WTC11 (cell line): ENCODE measurements at regions not wholly inside any gene's neighbourhood (a gene's known extent, or its start where the extent isn't known, plus 50 kb on each side); places are given as distances from the start of the nearest gene placed in this dataset.

Experiments
- ATAC-seq: fragments of 200-7000 bp; cut with Tn5 transposase; 2 replicates; pipeline ENCODE4 v1.10.0; 2021; ENCODE audit warnings: mild to moderate bottlenecking, moderate library complexity
- CTCF ChIA-PET: fragments of 300-600 bp; sonication (Branson Sonifier 250); formaldehyde crosslinking; loops from one replicate; lab custom pipeline; 2021; ENCODE audit warnings: antibody characterized with exemption; lab: Charles Lee
- POLR2A ChIA-PET: fragments of 350-600 bp; sonication (Branson Sonifier 250); formaldehyde crosslinking; loops from one replicate; lab custom pipeline; 2021; ENCODE audit warnings: antibody characterized with exemption; lab: Charles Lee
- DNase-seq: peaks from one replicate; pipeline ENCODE4 v3.0.0; 2021; ENCODE audit warnings: low spot score
- H3K27ac Mint-ChIP-seq: 2 replicates; pipeline ENCODE4 v1.8.0; 2021; ENCODE audit warnings: mixed read lengths
- H3K27me3 Mint-ChIP-seq: 2 replicates; pipeline ENCODE4 v1.8.0; 2021; ENCODE audit warnings: low read depth, mild to moderate bottlenecking, moderate library complexity, mixed read lengths
- H3K36me3 Mint-ChIP-seq: 2 replicates; pipeline ENCODE4 v1.8.0; 2021; ENCODE audit warnings: mixed read lengths
- H3K4me1 Mint-ChIP-seq: 2 replicates; pipeline ENCODE4 v1.8.0; 2022; ENCODE audit warnings: mixed read lengths
- H3K4me3 Mint-ChIP-seq: 2 replicates; pipeline ENCODE4 v1.8.0; 2021; ENCODE audit warnings: mild to moderate bottlenecking, moderate library complexity, mixed read lengths
- H3K9me3 Mint-ChIP-seq: 2 replicates; pipeline ENCODE4 v1.8.0; 2021; ENCODE audit warnings: mixed read lengths
- CBFB ChIP-seq: sonication (generic); formaldehyde crosslinking; IDR thresholded peaks from 2 replicates; pipeline ENCODE4 v1.8.1; 2022; ENCODE audit warnings: mild to moderate bottlenecking, low read depth, missing genetic modification reagents
- CREB1 ChIP-seq: sonication (generic); formaldehyde crosslinking; IDR thresholded peaks from 2 replicates; pipeline ENCODE4 v1.8.0; 2023; ENCODE audit warnings: mild to moderate bottlenecking, missing genetic modification reagents
- ELF4 ChIP-seq: sonication (generic); formaldehyde crosslinking; IDR thresholded peaks from 2 replicates; pipeline ENCODE4 v1.8.1; 2022; ENCODE audit warnings: low read depth, mild to moderate bottlenecking, moderate library complexity, missing genetic modification reagents
- FOXK1 ChIP-seq: sonication (generic); formaldehyde crosslinking; IDR thresholded peaks from 2 replicates; pipeline ENCODE4 v1.8.0; 2022; ENCODE audit warnings: mild to moderate bottlenecking, moderate library complexity, missing genetic modification reagents
- GRHL2 ChIP-seq: fragments of 250-450 bp; sonication (Bioruptor Pico); IDR thresholded peaks from 2 replicates; pipeline ENCODE4 v1.8.0; 2022; ENCODE audit warnings: mild to moderate bottlenecking, moderate library complexity; ENCODE audit not compliant: insufficient replicate concordance, severe bottlenecking
- IRF2 ChIP-seq: sonication (generic); formaldehyde crosslinking; IDR thresholded peaks from 2 replicates; pipeline ENCODE4 v1.8.0; 2022; ENCODE audit warnings: low read depth, missing genetic modification reagents, borderline replicate concordance
- MXD4 ChIP-seq: fragments of 250-450 bp; sonication (Bioruptor Pico); IDR thresholded peaks from 2 replicates; pipeline ENCODE4 v1.8.0; 2021; ENCODE audit warnings: mild to moderate bottlenecking, moderate library complexity, borderline replicate concordance
- NR2C2 ChIP-seq: sonication (generic); formaldehyde crosslinking; IDR thresholded peaks from 2 replicates; pipeline ENCODE4 v1.8.0; 2022; ENCODE audit warnings: mild to moderate bottlenecking, missing genetic modification reagents
- NR3C1 ChIP-seq: sonication (generic); formaldehyde crosslinking; conservative IDR thresholded peaks from 2 replicates; pipeline ENCODE4 v1.8.1; 2023; ENCODE audit warnings: low read depth, mild to moderate bottlenecking, missing genetic modification reagents
- RORB ChIP-seq: fragments of 250-450 bp; sonication (Bioruptor Pico); IDR thresholded peaks from 2 replicates; pipeline ENCODE4 v1.9.0; 2021; ENCODE audit warnings: mild to moderate bottlenecking
- TEAD1 ChIP-seq: sonication (generic); formaldehyde crosslinking; IDR thresholded peaks from 2 replicates; pipeline ENCODE4 v1.8.0; 2022; ENCODE audit warnings: mild to moderate bottlenecking, missing genetic modification reagents
- ZNF263 ChIP-seq: sonication (generic); formaldehyde crosslinking; IDR thresholded peaks from 2 replicates; pipeline ENCODE4 v1.8.1; 2022; ENCODE audit warnings: low read depth, mild to moderate bottlenecking, moderate library complexity, missing genetic modification reagents
- ZNF317 ChIP-seq: sonication (generic); formaldehyde crosslinking; IDR thresholded peaks from 2 replicates; pipeline ENCODE4 v1.8.1; 2023; ENCODE audit warnings: low read depth, mild to moderate bottlenecking, moderate library complexity, missing genetic modification reagents, borderline replicate concordance
- TF ChIP-seq, protein P1 (sequence below): fragments of 250-450 bp; sonication (Bioruptor Pico); IDR thresholded peaks from 2 replicates; pipeline ENCODE4 v2.1.2; 2022; ENCODE audit warnings: mild to moderate bottlenecking, moderate library complexity
- TF ChIP-seq, protein P2 (sequence below): sonication (generic); formaldehyde crosslinking; IDR thresholded peaks from 2 replicates; pipeline ENCODE4 v1.8.0; 2022; ENCODE audit warnings: mild to moderate bottlenecking, missing genetic modification reagents
- TF ChIP-seq, protein P3 (sequence below): fragments of 250-450 bp; sonication (Bioruptor Pico); conservative IDR thresholded peaks from 2 replicates; pipeline ENCODE4 v1.9.0; 2021; ENCODE audit warnings: mild to moderate bottlenecking
- TF ChIP-seq, protein P4 (sequence below): sonication (generic); formaldehyde crosslinking; conservative IDR thresholded peaks from 2 replicates; pipeline ENCODE4 v1.8.1; 2023; ENCODE audit warnings: mild to moderate bottlenecking, low read depth, missing genetic modification reagents, moderate library complexity
- TF ChIP-seq, protein P5 (sequence below): sonication (generic); formaldehyde crosslinking; IDR thresholded peaks from 2 replicates; pipeline ENCODE4 v1.8.0; 2022; ENCODE audit warnings: mild to moderate bottlenecking, missing genetic modification reagents
- TF ChIP-seq, protein P6 (sequence below): sonication (generic); formaldehyde crosslinking; IDR thresholded peaks from 2 replicates; pipeline ENCODE4 v1.8.0; 2022; ENCODE audit warnings: missing genetic modification reagents

DNA sequence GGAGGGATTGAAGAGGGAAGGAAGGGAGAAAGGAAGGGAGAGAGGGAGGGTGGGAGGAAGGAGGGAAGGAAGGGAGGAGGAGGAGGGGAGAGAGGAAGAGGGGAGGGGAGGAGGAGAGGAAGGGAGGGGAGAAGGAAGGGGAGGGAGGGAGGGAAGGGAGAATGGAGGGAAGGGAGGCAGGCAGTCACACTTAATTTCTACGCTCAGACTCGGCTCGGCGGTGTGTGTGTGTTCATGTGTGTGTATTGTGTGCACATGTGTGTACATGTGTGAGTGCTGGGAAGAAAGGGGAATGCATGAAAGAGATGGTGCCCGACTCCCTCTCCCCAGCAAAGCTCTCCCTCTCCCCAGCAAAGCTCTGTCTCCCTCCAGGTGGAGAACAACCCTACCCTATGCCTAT is 79.1 kb upstream of the AFDN start:
- ChIA-PET POLR2A (no interaction called here), CTCF (no interaction called here)
- H3K36me3 Mint-ChIP-seq = no peaks in the 10 kb centered on the region
- peaks cover 21% of the 10 kb centered on the region for H3K4me1 Mint-ChIP-seq
- DNase-seq (no peak), ATAC-seq (no peak)
- no peaks in the 10 kb centered on the region for H3K27me3 Mint-ChIP-seq
- peaks cover 7% of the 10 kb centered on the region for H3K9me3 Mint-ChIP-seq
- no peak overlapping the region for H3K4me3 Mint-ChIP-seq
- H3K27ac Mint-ChIP-seq = no peak overlapping the region
- TF ChIP-seq, protein P1, sequence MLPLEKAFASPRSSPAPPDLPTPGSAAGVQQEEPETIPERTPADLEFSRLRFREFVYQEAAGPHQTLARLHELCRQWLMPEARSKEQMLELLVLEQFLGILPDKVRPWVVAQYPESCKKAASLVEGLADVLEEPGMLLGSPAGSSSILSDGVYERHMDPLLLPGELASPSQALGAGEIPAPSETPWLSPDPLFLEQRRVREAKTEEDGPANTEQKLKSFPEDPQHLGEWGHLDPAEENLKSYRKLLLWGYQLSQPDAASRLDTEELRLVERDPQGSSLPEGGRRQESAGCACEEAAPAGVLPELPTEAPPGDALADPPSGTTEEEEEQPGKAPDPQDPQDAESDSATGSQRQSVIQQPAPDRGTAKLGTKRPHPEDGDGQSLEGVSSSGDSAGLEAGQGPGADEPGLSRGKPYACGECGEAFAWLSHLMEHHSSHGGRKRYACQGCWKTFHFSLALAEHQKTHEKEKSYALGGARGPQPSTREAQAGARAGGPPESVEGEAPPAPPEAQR (CRISPR knock-in tag) = no peak
- TF ChIP-seq, protein P2, sequence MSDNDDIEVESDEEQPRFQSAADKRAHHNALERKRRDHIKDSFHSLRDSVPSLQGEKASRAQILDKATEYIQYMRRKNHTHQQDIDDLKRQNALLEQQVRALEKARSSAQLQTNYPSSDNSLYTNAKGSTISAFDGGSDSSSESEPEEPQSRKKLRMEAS = no peak
- TF ChIP-seq NR2C2 (CRISPR knock-in tag) = no peak
- TF ChIP-seq, protein P3, sequence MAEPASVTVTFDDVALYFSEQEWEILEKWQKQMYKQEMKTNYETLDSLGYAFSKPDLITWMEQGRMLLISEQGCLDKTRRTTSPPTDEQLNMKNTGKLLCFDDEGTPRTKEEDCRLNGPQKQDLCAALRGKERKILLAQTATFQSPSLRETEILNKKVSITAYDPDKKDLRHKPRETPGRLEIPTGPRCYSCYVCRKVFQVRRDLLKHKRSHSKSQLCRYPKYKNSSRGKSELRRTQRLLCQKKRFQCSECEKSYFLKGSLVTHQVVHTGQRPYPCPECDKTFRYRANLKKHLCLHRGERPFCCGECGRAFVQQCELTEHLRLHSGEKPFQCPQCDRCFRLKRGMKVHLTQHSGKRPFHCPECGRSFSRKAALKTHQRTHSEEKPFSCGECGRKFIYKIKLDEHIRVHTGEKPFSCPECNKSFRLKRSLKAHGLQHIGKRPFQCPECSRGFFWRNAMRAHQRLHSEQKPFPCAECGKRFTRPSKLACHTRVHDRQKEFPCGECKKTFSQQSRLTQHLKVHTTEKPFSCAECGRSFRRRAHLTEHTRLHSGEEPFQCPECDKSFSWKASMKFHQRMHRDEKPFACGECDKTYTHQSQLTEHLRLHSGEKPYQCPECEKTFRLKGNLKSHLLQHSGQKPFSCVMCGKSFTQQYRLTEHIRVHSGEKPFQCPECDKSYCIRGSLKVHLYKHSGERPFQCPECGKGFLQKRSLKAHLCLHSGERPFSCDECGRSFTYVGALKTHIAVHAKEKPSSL (CRISPR knock-in tag) = no peak
- TF ChIP-seq, protein P4, sequence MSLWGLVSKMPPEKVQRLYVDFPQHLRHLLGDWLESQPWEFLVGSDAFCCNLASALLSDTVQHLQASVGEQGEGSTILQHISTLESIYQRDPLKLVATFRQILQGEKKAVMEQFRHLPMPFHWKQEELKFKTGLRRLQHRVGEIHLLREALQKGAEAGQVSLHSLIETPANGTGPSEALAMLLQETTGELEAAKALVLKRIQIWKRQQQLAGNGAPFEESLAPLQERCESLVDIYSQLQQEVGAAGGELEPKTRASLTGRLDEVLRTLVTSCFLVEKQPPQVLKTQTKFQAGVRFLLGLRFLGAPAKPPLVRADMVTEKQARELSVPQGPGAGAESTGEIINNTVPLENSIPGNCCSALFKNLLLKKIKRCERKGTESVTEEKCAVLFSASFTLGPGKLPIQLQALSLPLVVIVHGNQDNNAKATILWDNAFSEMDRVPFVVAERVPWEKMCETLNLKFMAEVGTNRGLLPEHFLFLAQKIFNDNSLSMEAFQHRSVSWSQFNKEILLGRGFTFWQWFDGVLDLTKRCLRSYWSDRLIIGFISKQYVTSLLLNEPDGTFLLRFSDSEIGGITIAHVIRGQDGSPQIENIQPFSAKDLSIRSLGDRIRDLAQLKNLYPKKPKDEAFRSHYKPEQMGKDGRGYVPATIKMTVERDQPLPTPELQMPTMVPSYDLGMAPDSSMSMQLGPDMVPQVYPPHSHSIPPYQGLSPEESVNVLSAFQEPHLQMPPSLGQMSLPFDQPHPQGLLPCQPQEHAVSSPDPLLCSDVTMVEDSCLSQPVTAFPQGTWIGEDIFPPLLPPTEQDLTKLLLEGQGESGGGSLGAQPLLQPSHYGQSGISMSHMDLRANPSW = no peak
- TF ChIP-seq CREB1 = no peak
- no peak for TF ChIP-seq FOXK1 (CRISPR knock-in tag)
- no peak for TF ChIP-seq ZNF317 (CRISPR knock-in tag)
- TF ChIP-seq TEAD1 (CRISPR knock-in tag) = no peak

DNA sequence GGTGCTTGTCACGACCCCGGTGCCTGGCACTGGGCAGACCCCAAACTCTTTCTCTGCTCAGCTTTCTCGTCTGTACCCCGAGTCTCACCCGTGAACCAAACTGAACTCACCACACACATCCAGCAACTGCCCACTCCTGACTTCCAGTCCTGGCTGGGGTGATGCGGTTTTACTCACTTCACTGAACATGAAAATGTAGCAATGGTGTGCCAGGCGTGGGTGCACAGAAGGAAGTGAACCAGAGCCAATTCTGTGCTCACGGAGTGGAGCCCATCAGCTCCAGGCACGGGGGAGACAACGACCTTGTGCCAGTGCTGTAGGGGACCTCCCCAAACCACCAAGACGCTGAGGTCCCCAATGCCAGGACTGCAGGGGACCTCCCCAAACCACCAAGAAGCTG is 78.7 kb upstream of the AFDN start:
- no peaks in the 10 kb centered on the region for H3K36me3 Mint-ChIP-seq
- ChIA-PET POLR2A (no interaction called here), CTCF (no interaction called here)
- no peak overlapping the region for H3K4me3 Mint-ChIP-seq
- no peak for TF ChIP-seq ZNF263 (CRISPR knock-in tag)
- TF ChIP-seq IRF2 (CRISPR knock-in tag) = no peak
- TF ChIP-seq NR2C2 (CRISPR knock-in tag) = no peak
- TF ChIP-seq NR3C1 (CRISPR knock-in tag) = no peak
- TF ChIP-seq RORB = no peak
- no peak for TF ChIP-seq GRHL2 (CRISPR knock-in tag)
- TF ChIP-seq ELF4 (CRISPR knock-in tag) = no peak
- peaks cover 18% of the 10 kb centered on the region for H3K4me1 Mint-ChIP-seq
- H3K9me3 Mint-ChIP-seq = peaks cover 7% of the 10 kb centered on the region
- DNase-seq (no peak), ATAC-seq (no peak)
- no peak overlapping the region; the same call in 1 of the 2 replicates for H3K27ac Mint-ChIP-seq
- no peaks in the 10 kb centered on the region for H3K27me3 Mint-ChIP-seq

DNA sequence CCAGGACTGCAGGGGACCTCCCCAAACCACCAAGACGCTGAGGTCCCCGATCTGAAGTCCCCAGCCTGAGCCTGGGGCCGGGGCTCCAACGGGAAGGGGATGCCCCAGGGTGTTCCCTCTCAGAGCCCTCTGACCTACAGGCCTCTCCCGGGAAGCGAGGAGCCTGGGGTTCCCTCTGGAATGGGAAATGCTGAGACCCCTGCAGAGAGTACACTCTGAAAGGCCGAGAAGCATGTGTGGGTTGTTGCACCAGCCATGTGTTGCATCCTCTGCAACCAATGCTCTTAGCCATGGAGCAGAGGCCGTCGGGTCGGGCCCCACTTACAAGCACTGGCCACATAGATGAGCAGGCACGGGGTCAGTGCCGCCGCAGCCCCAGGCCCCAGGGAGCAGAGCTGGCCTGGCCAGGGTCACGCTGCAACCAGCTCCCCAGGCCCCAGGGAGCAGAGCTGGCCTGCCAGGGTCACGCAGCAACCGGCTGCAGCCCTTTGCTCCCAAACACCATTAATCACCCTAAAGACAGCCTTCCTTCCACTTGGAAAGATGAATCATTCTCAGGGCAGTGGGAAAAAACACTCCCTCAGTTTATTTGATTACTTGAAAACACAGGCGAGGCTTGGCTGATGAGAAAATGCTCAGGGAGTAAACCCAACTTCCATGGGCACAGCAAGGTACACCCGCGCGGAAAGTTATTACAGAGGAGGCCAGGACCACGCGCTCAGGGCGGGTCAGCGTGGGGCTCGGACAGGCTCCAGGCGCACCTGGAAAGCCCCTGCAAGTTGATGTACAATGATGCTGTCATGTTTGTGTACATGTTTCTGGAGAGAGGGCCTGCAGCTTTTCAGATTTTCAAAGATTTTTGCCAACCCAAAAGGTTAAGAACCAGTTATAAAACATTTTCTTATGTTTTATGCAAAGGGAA is 78.0 kb upstream of the AFDN start:
- no peak overlapping the region for H3K4me3 Mint-ChIP-seq
- TF ChIP-seq MXD4 (CRISPR knock-in tag) (no peak), CBFB (CRISPR knock-in tag) (no peak)
- TF ChIP-seq, protein P5, sequence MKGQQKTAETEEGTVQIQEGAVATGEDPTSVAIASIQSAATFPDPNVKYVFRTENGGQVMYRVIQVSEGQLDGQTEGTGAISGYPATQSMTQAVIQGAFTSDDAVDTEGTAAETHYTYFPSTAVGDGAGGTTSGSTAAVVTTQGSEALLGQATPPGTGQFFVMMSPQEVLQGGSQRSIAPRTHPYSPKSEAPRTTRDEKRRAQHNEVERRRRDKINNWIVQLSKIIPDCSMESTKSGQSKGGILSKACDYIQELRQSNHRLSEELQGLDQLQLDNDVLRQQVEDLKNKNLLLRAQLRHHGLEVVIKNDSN = no peak
- TF ChIP-seq, protein P6, sequence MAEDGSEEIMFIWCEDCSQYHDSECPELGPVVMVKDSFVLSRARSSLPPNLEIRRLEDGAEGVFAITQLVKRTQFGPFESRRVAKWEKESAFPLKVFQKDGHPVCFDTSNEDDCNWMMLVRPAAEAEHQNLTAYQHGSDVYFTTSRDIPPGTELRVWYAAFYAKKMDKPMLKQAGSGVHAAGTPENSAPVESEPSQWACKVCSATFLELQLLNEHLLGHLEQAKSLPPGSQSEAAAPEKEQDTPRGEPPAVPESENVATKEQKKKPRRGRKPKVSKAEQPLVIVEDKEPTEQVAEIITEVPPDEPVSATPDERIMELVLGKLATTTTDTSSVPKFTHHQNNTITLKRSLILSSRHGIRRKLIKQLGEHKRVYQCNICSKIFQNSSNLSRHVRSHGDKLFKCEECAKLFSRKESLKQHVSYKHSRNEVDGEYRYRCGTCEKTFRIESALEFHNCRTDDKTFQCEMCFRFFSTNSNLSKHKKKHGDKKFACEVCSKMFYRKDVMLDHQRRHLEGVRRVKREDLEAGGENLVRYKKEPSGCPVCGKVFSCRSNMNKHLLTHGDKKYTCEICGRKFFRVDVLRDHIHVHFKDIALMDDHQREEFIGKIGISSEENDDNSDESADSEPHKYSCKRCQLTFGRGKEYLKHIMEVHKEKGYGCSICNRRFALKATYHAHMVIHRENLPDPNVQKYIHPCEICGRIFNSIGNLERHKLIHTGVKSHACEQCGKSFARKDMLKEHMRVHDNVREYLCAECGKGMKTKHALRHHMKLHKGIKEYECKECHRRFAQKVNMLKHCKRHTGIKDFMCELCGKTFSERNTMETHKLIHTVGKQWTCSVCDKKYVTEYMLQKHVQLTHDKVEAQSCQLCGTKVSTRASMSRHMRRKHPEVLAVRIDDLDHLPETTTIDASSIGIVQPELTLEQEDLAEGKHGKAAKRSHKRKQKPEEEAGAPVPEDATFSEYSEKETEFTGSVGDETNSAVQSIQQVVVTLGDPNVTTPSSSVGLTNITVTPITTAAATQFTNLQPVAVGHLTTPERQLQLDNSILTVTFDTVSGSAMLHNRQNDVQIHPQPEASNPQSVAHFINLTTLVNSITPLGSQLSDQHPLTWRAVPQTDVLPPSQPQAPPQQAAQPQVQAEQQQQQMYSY = no peak

More for the DNA sequence above, 78.0 kb upstream of the AFDN start:
- Mint-ChIP-seq H3K36me3 (no peaks in the 10 kb centered on the region), H3K27ac (no peak overlapping the region), H3K4me1 (peaks cover 18% of the 10 kb centered on the region), H3K27me3 (no peaks in the 10 kb centered on the region), H3K9me3 (peaks cover 4% of the 10 kb centered on the region; the same call in 1 of the 2 replicates)
- POLR2A ChIA-PET = no interaction called here
- DNase-seq = no peak
- CTCF ChIA-PET = no interaction called here
- no peak for ATAC-seq
